Keratinocyte (primary cell): ENCODE measurements at regions not wholly inside any gene's neighbourhood (a gene's known extent, or its start where the extent isn't known, plus 50 kb on each side); places are given as distances from the start of the nearest gene placed in this dataset.

ENCODE experiments used
- DNase-seq: peaks from one replicate; pipeline ENCODE4 v3.0.0-alpha.2; 2011; ENCODE audit warnings: low read depth, missing footprints, low spot score
- FAIRE-seq: peaks from 2 replicates; lab custom pipeline; 2011; peaks lifted over from hg19 to GRCh38; lab: Jason Lieb, UNC
- H2AFZ ChIP-seq: 2 replicates; pipeline ENCODE4 v1.6.0; 2012; ENCODE audit warnings: low read length, control low read depth, inconsistent platforms; ENCODE audit not compliant: control insufficient read depth
- H3K27ac ChIP-seq: 2 replicates; pipeline ENCODE4 v1.5.1; 2011; ENCODE audit warnings: low read length; ENCODE audit not compliant: control insufficient read depth, insufficient read depth
- H3K27me3 ChIP-seq: 3 replicates; pipeline ENCODE4 v1.6.0; 2011; ENCODE audit warnings: low read length; ENCODE audit not compliant: control insufficient read depth, insufficient read depth; ENCODE audit errors: extremely low read depth
- H3K36me3 ChIP-seq, 2 experiments: 2 replicates in 1 of 2; 3 replicates in 1 of 2; pipeline ENCODE4 v1.5.1; 2011; ENCODE audit warnings: low read length in 2 of 2, mild to moderate bottlenecking in 1 of 2; ENCODE audit not compliant: control insufficient read depth in 2 of 2, insufficient read depth in 2 of 2; ENCODE audit errors: extremely low read depth in 1 of 2
- H3K4me1 ChIP-seq: 3 replicates; pipeline ENCODE4 v1.5.1; 2011; ENCODE audit warnings: low read length; ENCODE audit not compliant: control insufficient read depth, insufficient read depth; ENCODE audit errors: extremely low read depth
- H3K4me2 ChIP-seq: 3 replicates; pipeline ENCODE4 v1.6.0; 2011; ENCODE audit warnings: low read depth, low read length; ENCODE audit not compliant: control insufficient read depth, insufficient read depth; ENCODE audit errors: extremely low read depth
- H3K4me3 ChIP-seq, 3 experiments: fragments of 200-600 bp in 1 of 3; sonication (generic) in 1 of 3; 2 replicates in 2 of 3; 3 replicates in 1 of 3; pipeline ENCODE4 v1.5.1; 2011 to 2016; ENCODE audit warnings: low read length in 3 of 3, mild to moderate bottlenecking in 3 of 3, control low read depth in 2 of 3, inconsistent platforms in 1 of 3, low read depth in 1 of 3, mixed read lengths in 1 of 3, mixed run types in 1 of 3, moderate library complexity in 1 of 3; ENCODE audit not compliant: control insufficient read depth in 2 of 3, insufficient read depth in 2 of 3; ENCODE audit errors: extremely low read depth in 1 of 3
- H3K79me2 ChIP-seq: 2 replicates; pipeline ENCODE4 v1.6.0; 2012; ENCODE audit warnings: low read length; ENCODE audit not compliant: control insufficient read depth, insufficient read depth
- H3K9ac ChIP-seq: 3 replicates; pipeline ENCODE4 v1.6.0; 2011; ENCODE audit warnings: low read length; ENCODE audit not compliant: control insufficient read depth, insufficient read depth; ENCODE audit errors: extremely low read depth
- H3K9me1 ChIP-seq: 3 replicates; pipeline ENCODE4 v1.6.0; 2011; ENCODE audit warnings: low read length; ENCODE audit not compliant: control insufficient read depth, insufficient read depth; ENCODE audit errors: extremely low read depth
- H3K9me3 ChIP-seq: 2 replicates; pipeline ENCODE4 v1.5.1; 2012; ENCODE audit warnings: low read depth, low read length; ENCODE audit not compliant: control insufficient read depth
- H4K20me1 ChIP-seq: 3 replicates; pipeline ENCODE4 v1.6.0; 2011; ENCODE audit warnings: low read length; ENCODE audit not compliant: control insufficient read depth, insufficient read depth; ENCODE audit errors: extremely low read depth
- CTCF ChIP-seq, 3 experiments: IDR thresholded peaks in 1 of 3; conservative IDR thresholded peaks in 1 of 3; optimal IDR thresholded peaks in 1 of 3; 2 replicates in 2 of 3; 3 replicates in 1 of 3; pipeline versions ENCODE3 to v1.5.1; 2011; ENCODE audit warnings: low read length in 3 of 3, mild to moderate bottlenecking in 3 of 3, moderate library complexity in 2 of 3, control low read depth in 1 of 3, inconsistent platforms in 1 of 3; ENCODE audit not compliant: insufficient read depth in 2 of 3; ENCODE audit errors: extremely low read depth in 1 of 3
- EZH2 ChIP-seq: IDR thresholded peaks from one replicate; pipeline ENCODE4 v1.6.1; 2012; ENCODE audit warnings: inconsistent platforms, mild to moderate bottlenecking, low read length, moderate library complexity
- dilution Hi-C: fragments of 300-500 bp; cut with MboI; formaldehyde crosslinking; loops from one replicate; pipeline ENCODE4 v1.7.0; 2020; ENCODE audit warnings: low sequenced_read_pairs; ENCODE audit not compliant: extremely low pct_ligation_motif_present

- H3K9me1 ChIP-seq, result no peaks in the 10 kb centered on the region
- no peak for DNase-seq
- H3K9me3 ChIP-seq, result no peaks in the 10 kb centered on the region
- no peak overlapping the region for H3K27ac ChIP-seq
- H3K27me3 ChIP-seq, result no peaks in the 10 kb centered on the region
- no peak overlapping the region for H3K4me2 ChIP-seq
- H3K4me3 ChIP-seq, result no peak overlapping the region
- H3K79me2 ChIP-seq, result no peaks in the 10 kb centered on the region
- dilution Hi-C loops, result no loop called here
- H3K36me3 ChIP-seq, result no peaks in the 10 kb centered on the region
- H3K9ac ChIP-seq, result no peak overlapping the region
- no peak for TF ChIP-seq EZH2
- TF ChIP-seq CTCF (optimal IDR thresholded peaks at IDR 0.05 in 1 of 3, IDR thresholded peaks at IDR 0.05 in 1 of 3, conservative IDR thresholded peaks at IDR 0.05 in 1 of 3; ENCODE audit: extremely low read depth in 1 of 3, insufficient read depth in 2 of 3, low read length in 3 of 3), result no peak
- H3K4me1 ChIP-seq, result peaks cover 8% of the 10 kb centered on the region
- H4K20me1 ChIP-seq, result no peaks in the 10 kb centered on the region
- H2AFZ ChIP-seq, result no peak overlapping the region
- FAIRE-seq, result no peak
These were observed 608.7 kb downstream of the PLPP3 start for GRCh38 chr1:55970526-55971110.

- Histone ChIP-seq H2AFZ (no peak overlapping the region), H3K36me3 (no peaks in the 10 kb centered on the region), H3K9me3 (no peaks in the 10 kb centered on the region), H3K9me1 (no peaks in the 10 kb centered on the region), H3K27ac (no peak overlapping the region), H4K20me1 (no peaks in the 10 kb centered on the region), H3K79me2 (no peaks in the 10 kb centered on the region), H3K4me3 (no peak overlapping the region), H3K9ac (no peak overlapping the region), H3K4me1 (peaks cover 8% of the 10 kb centered on the region), H3K4me2 (no peak overlapping the region), H3K27me3 (no peaks in the 10 kb centered on the region)
- dilution Hi-C loops, result no loop called here
- TF ChIP-seq CTCF (optimal IDR thresholded peaks at IDR 0.05 in 1 of 3, IDR thresholded peaks at IDR 0.05 in 1 of 3, conservative IDR thresholded peaks at IDR 0.05 in 1 of 3; ENCODE audit: extremely low read depth in 1 of 3, insufficient read depth in 2 of 3, low read length in 3 of 3), result no peak
- no peak for TF ChIP-seq EZH2
- DNase-seq (no peak), FAIRE-seq (no peak)
These were observed 610.0 kb downstream of the PLPP3 start for GRCh38 chr1:55969322-55969721.
